ENCODE measurements at regions not wholly inside any gene's neighbourhood (a gene's known extent, or its start where the extent isn't known, plus 50 kb on each side); places are given as distances from the start of the nearest gene placed in this dataset.
"Not testable (repeated sequence)": the region's sequence is repeated elsewhere in the genome, so short reads cannot be mapped to it uniquely, and the experiment has no call there.

DNA sequence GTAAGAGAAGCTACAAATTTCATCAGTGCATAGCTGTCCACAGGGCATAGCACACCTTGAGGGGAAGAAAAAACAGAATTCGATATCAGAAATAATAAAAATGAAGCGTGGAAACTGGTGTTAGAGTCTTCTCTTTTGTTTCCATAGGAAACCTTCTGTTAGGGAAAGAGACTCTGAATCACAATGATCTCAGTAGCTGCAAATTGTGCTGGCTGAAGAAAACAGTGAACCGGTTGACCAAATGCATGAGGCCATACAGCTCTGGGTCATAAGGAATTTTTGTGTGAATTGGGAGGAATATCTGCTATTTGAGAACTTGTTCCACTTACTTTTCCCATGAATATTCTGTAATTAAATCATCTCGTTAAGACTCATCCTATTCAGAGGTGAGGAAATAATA lies 580.2 kb upstream of the NECTIN3 start:
- DNase-seq (no peak), ATAC-seq (no peak)
- peaks cover 5% of the 10 kb centered on the region for H3K9me3 ChIP-seq (ENCODE audit: control insufficient read depth, low read length, poor library complexity, severe bottlenecking)
- H3K36me3 Mint-ChIP-seq (ENCODE audit: low read depth), result no peaks in the 10 kb centered on the region
- H3K27me3 Mint-ChIP-seq, result no peaks in the 10 kb centered on the region
- H3K4me1 Mint-ChIP-seq, result no peaks in the 10 kb centered on the region
- H3K4me3 Mint-ChIP-seq, result no peak overlapping the region
- no peak overlapping the region for H3K27ac Mint-ChIP-seq

DNA sequence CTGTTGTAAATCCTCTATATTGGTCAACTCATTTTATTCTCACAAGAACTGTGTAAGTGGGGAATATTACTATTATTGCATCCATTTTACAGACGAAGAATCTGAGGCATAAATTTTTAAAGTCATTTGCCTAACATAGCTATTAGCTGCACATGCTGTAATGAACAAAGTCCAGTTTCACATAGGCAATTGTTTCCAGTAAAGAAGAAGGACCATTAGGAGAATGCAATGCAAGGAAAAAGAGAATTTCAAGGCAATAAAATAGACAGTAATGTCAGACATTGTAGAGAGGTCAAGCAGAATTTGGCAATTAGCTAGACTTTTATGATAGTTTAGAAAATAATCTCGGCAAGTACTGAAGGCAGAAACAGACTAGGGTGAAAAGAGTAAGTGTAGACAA lies 578.7 kb upstream of the NECTIN3 start:
- Mint-ChIP-seq H3K36me3 (ENCODE audit: low read depth) (no peaks in the 10 kb centered on the region), H3K27ac (no peak overlapping the region), H3K27me3 (peaks cover 3% of the 10 kb centered on the region), H3K4me3 (no peak overlapping the region), H3K4me1 (no peaks in the 10 kb centered on the region)
- no peak for ATAC-seq
- no peak for DNase-seq
- no peaks in the 10 kb centered on the region for H3K9me3 ChIP-seq (ENCODE audit: control insufficient read depth, low read length, poor library complexity, severe bottlenecking)

DNA sequence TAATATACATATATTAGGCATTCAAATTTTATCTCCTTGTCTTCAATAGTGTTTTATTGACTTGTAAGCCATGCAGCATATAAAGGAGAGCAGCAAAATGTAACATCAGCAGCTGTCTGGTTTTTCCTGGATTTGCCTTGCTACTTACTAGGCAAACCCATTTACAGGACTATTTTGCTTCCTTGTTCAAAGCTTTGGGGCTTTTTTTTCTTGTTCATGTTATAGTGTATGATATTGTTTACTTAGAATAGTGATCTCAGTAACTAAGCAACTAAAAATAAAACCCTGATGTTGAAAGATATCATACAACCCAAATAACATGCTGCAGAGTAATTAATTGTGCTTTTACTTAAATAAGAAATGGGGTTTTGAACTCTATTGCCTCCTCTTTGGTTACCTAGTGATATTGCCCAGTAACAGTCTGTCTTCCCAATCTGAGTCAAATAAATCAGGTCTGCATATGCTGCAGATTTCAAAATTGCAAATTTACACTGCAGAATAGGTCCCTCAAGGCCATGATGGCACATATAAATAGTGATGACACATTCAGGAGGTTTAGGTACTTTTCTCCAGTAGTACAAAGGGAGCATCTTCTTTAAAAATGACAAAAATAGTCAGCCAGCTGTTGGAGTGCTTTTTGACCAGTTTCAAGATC lies 578.1 kb upstream of the NECTIN3 start:
- Mint-ChIP-seq H3K27ac (no peak overlapping the region), H3K4me1 (no peaks in the 10 kb centered on the region), H3K27me3 (peaks cover 4% of the 10 kb centered on the region), H3K36me3 (ENCODE audit: low read depth) (no peaks in the 10 kb centered on the region), H3K4me3 (no peak overlapping the region)
- no peak for DNase-seq
- no peak for ATAC-seq
- H3K9me3 ChIP-seq (ENCODE audit: control insufficient read depth, low read length, poor library complexity, severe bottlenecking), result no peaks in the 10 kb centered on the region

DNA sequence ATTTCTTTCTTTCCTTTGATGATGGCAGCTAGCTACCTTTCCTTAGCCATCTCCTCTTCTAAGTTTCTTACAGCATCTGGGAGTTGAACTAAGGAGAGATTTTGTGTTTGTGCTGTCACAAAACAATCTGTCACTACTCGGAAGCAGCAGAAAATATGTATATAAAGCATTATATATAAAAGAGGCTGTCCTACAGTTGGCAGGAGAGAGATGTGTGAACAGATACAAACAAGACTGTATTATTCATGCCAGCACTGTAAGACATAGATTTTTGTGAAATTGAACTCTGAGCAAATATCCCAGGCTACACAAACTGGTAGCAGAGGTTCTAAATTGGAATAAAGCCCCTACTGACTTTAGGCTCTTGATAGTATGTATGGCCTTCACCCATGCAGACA lies 577.5 kb upstream of the NECTIN3 start:
- Mint-ChIP-seq H3K4me3 (no peak overlapping the region), H3K27me3 (peaks cover 4% of the 10 kb centered on the region), H3K36me3 (ENCODE audit: low read depth) (no peaks in the 10 kb centered on the region), H3K4me1 (no peaks in the 10 kb centered on the region), H3K27ac (no peak overlapping the region)
- no peak for ATAC-seq
- no peaks in the 10 kb centered on the region for H3K9me3 ChIP-seq (ENCODE audit: control insufficient read depth, low read length, poor library complexity, severe bottlenecking)
- no peak for DNase-seq

DNA sequence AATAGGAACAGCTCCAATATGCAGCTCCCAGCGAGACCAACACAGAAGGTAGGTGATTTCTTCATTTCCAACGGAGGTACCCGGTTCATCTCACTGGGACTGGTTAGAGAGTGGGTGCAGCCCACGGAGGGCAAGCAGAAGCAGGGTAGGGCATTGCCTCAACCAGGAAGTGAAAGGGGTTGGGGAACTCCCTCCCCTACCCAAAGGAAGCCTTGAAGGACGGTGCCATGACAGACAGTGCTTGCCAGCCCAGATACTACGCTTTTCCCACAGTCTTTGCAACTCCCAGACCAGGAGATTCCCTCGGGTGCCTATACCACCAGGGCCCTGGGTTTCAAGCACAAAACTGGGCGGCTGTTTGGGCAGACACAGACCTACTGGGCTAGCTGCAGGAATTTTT lies 576.9 kb upstream of the NECTIN3 start:
- no peak overlapping the region for H3K27ac Mint-ChIP-seq
- no peak overlapping the region for H3K4me3 Mint-ChIP-seq
- no peaks in the 10 kb centered on the region for H3K36me3 Mint-ChIP-seq (ENCODE audit: low read depth)
- ATAC-seq (no peak), DNase-seq (no peak)
- no peaks in the 10 kb centered on the region for H3K4me1 Mint-ChIP-seq
- peaks cover 4% of the 10 kb centered on the region for H3K27me3 Mint-ChIP-seq
- no peaks in the 10 kb centered on the region for H3K9me3 ChIP-seq (ENCODE audit: control insufficient read depth, low read length, poor library complexity, severe bottlenecking)

DNA sequence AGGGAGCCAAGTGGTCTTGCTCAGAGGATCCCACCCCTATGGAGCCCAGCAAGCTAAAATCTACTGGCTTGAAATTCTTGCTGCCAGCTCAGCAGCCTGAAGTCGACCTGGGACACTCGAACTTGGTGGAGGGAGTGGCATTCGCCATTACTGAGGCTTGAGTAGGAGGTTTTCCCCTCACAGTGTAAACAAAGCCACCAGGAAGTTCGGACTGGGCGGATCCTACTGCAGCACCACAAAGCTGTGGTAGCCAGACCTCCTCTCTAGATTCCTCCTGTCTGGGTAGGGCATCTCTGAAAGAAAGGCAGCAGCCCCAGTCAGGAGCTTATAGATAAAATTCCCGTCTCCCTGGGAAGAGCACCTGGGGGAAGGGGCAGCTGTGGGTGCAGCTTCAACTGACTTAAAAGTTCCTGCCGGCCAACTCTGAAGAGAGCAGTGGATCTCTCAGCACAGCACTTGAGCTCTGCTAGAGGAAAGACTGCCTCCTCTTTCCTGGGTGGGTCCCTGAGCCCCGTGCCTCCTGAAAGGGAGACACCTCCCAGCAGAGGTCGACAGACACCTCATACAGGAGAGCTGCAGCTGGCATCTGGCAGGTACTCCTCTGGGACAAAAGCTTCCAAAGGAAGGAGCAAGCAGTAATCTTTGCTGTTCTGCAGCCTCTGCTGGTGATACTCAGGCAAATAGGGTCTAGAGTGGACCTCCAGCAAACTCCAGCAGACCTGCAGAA lies 576.3 kb upstream of the NECTIN3 start:
- Mint-ChIP-seq H3K4me3 (no peak overlapping the region), H3K27me3 (peaks cover 4% of the 10 kb centered on the region), H3K4me1 (no peaks in the 10 kb centered on the region), H3K36me3 (ENCODE audit: low read depth) (no peaks in the 10 kb centered on the region), H3K27ac (no peak overlapping the region)
- no peaks in the 10 kb centered on the region for H3K9me3 ChIP-seq (ENCODE audit: control insufficient read depth, low read length, poor library complexity, severe bottlenecking)
- DNase-seq (no peak), ATAC-seq (no peak)

DNA sequence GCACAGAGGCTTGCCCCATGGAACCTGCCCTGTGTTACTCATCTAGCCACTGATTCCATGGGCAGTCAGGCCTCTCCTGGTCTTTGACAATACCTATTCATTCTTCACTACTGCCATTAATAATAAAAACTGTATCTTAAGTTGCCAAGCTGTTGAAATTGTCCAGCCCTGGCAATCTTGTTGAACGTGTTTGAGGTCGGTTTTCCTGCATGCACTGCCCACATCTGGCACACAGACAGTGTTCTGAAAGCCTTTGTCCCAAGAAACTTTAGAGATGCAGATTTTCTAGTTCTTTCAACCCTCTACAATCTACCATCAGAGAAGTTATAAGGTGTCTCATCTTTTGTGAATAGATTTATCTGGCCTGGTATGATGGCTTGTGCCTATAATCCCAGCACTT lies 567.2 kb upstream of the NECTIN3 start:
- H3K4me1 Mint-ChIP-seq, result no peaks in the 10 kb centered on the region
- DNase-seq, result no peak
- H3K27ac Mint-ChIP-seq, result no peak overlapping the region
- H3K36me3 Mint-ChIP-seq (ENCODE audit: low read depth), result no peaks in the 10 kb centered on the region
- H3K9me3 ChIP-seq (ENCODE audit: control insufficient read depth, low read length, poor library complexity, severe bottlenecking), result no peaks in the 10 kb centered on the region
- no peaks in the 10 kb centered on the region for H3K27me3 Mint-ChIP-seq
- ATAC-seq, result no peak
- H3K4me3 Mint-ChIP-seq, result no peak overlapping the region

DNA sequence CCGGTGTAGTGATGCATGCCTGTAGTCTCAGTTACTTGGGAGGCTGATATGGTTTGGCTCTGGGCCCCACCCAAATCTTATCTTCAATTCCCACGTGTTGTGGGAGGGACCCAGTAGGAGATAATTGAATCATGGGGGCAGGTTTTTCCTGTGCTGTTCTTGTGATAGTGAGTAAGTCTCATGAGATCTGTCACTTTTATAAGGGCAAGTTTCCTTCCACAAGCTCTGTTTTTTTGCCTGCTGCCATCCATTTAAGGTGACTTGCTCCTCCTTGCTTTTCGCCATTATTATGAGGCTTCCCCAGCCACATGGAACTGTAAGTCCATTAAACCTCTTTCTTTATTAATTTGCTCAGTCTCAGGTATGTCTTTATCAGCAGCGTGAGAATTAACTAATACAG lies 566.7 kb upstream of the NECTIN3 start:
- Mint-ChIP-seq H3K4me1 (no peaks in the 10 kb centered on the region), H3K27ac (no peak overlapping the region), H3K27me3 (no peaks in the 10 kb centered on the region), H3K36me3 (ENCODE audit: low read depth) (no peaks in the 10 kb centered on the region), H3K4me3 (no peak overlapping the region)
- DNase-seq (no peak), ATAC-seq (no peak)
- H3K9me3 ChIP-seq (ENCODE audit: control insufficient read depth, low read length, poor library complexity, severe bottlenecking), result no peaks in the 10 kb centered on the region

DNA sequence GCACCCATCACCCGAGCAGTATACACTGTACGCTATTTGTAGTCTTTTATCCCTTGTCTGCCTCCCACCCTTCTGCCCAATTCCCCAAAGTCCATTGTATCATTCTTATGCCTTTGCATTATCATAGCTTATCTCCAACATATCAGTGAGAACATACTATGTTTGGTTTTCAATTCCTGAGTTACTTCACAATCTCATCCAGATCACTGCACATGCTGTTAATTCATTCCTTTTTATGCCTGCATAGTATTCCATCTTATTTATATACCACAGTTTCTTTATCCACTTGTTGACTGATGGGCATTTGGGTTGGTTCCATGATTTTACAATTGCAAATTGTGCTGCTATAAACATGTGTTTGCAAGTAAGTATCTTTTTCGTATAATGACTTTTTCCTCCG lies 564.7 kb upstream of the NECTIN3 start:
- Mint-ChIP-seq H3K27ac (no peak overlapping the region), H3K27me3 (peaks cover 8% of the 10 kb centered on the region), H3K36me3 (ENCODE audit: low read depth) (no peaks in the 10 kb centered on the region), H3K4me3 (no peak overlapping the region), H3K4me1 (no peaks in the 10 kb centered on the region)
- DNase-seq, result no peak
- ATAC-seq, result no peak
- no peaks in the 10 kb centered on the region for H3K9me3 ChIP-seq (ENCODE audit: control insufficient read depth, low read length, poor library complexity, severe bottlenecking)

DNA sequence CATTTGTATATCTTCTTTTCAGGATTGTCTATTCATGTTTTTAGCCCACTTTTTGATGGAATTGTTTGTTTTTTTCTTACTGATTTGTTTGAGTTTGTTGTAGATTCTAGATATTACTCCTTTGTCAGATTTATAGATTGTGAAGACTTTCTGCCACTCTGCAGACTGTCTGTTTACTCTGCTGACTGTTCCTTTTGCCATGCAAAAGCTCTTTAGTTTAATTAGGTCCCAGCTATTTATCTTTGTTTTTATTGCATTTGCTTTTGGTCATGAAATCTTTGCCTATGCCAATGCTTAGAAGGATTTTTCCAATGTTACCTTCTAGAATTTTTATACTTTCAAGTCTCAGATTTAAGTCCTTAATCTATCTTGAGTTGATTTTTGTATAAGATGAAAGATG lies 564.0 kb upstream of the NECTIN3 start:
- not testable (repeated sequence) for H3K9me3 ChIP-seq (ENCODE audit: control insufficient read depth, low read length, poor library complexity, severe bottlenecking); ATAC-seq; H3K4me3 Mint-ChIP-seq; H3K27ac Mint-ChIP-seq; H3K36me3 Mint-ChIP-seq (ENCODE audit: low read depth); H3K4me1 Mint-ChIP-seq; H3K27me3 Mint-ChIP-seq; DNase-seq

DNA sequence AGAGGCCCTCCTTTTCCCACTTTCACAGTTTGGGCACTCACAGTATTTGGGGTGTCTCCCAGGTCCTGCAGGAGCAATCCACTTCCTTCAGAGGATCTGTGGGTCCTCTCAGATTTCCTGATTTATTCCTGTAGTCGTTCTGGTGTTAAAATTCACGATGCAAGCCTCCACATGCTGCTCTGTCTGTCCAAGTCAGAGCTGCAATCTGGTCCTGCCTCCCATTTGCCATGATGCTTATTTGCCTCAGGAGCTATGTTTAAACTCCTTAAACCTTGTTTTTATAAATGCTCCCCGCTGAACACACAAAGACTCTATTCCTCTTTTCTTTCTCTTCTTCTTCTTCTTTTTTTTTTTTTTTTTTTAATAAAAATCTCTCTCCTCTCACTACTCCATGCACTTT lies 558.7 kb upstream of the NECTIN3 start:
- H3K4me3 Mint-ChIP-seq, result no peak overlapping the region
- no peak overlapping the region for H3K27ac Mint-ChIP-seq
- DNase-seq (no peak), ATAC-seq (no peak)
- no peaks in the 10 kb centered on the region for H3K4me1 Mint-ChIP-seq
- peaks cover 8% of the 10 kb centered on the region for H3K27me3 Mint-ChIP-seq
- no peaks in the 10 kb centered on the region for H3K9me3 ChIP-seq (ENCODE audit: control insufficient read depth, low read length, poor library complexity, severe bottlenecking)
- H3K36me3 Mint-ChIP-seq (ENCODE audit: low read depth), result no peaks in the 10 kb centered on the region

DNA sequence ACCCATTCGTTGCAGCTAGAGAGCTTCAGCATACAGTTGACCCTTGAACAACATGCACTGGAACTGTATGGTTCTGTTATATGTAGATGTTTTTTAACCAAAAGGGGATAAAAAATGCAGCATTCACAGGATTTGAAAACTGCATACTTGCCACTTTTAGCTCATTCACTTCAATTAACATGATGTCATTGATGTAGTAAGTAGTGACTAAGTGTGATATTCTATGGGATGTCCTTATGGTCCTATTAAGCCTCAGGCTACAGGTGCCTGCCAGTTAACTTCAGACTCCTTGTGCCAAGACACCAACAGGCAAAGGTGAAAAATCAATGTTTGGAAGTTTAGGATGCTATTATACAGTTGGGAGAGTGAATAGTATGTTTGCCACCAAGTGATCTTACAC lies 553.6 kb upstream of the NECTIN3 start:
- Mint-ChIP-seq H3K27ac (no peak overlapping the region), H3K27me3 (no peaks in the 10 kb centered on the region), H3K4me3 (no peak overlapping the region), H3K36me3 (ENCODE audit: low read depth) (no peaks in the 10 kb centered on the region), H3K4me1 (no peaks in the 10 kb centered on the region)
- no peak for ATAC-seq
- no peaks in the 10 kb centered on the region for H3K9me3 ChIP-seq (ENCODE audit: control insufficient read depth, low read length, poor library complexity, severe bottlenecking)
- no peak for DNase-seq

DNA sequence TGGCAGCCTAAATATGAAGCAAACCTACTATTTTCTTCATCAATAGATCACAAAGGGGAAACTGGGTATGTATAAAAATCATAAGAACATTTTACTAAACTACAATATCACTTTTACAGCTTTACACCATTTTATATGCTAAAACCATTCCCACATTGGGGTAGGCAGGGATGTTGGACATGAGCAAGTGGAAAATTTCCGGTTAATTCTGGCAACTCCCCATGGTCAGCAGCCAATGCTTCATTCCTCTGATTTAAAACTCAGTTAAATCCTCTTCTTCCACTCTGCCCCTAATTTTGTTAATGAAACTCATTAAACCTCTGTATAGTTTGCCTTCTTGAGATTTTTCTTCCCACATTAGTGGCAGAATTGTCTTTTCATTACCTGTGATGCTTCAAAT lies 552.5 kb upstream of the NECTIN3 start:
- no peak for ATAC-seq
- H3K27ac Mint-ChIP-seq, result no peak overlapping the region

DNA sequence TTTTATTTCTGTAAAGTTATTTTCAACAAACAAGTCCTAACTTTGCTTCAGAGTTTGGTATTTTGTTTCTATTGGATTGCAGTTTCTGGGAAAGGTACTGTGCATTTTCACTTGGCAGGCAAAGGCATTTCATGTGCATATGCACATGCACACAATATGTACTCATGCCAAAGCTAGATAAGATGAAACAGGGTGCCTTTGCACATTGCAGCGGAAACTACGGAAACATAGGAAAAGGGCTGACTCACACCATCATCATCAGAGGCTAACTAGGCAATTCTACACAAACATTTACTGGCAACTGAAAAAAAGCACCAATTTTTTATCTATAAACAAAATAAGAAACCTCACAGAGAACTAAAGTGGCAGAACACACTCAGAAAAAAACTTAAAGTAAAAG lies 550.6 kb upstream of the NECTIN3 start:
- ATAC-seq (no peak), DNase-seq (no peak)
- Mint-ChIP-seq H3K4me1 (no peaks in the 10 kb centered on the region), H3K36me3 (ENCODE audit: low read depth) (no peaks in the 10 kb centered on the region), H3K4me3 (no peak overlapping the region), H3K27ac (no peak overlapping the region), H3K27me3 (no peaks in the 10 kb centered on the region)
- H3K9me3 ChIP-seq (ENCODE audit: control insufficient read depth, low read length, poor library complexity, severe bottlenecking), result no peaks in the 10 kb centered on the region

More for the DNA sequence above, 552.5 kb upstream of the NECTIN3 start:
- Mint-ChIP-seq H3K4me1 (no peaks in the 10 kb centered on the region), H3K36me3 (ENCODE audit: low read depth) (no peaks in the 10 kb centered on the region), H3K4me3 (no peak overlapping the region), H3K27me3 (no peaks in the 10 kb centered on the region)
- H3K9me3 ChIP-seq (ENCODE audit: control insufficient read depth, low read length, poor library complexity, severe bottlenecking), result no peaks in the 10 kb centered on the region
- DNase-seq, result no peak

All from T-helper 17 cell (primary cell).